HEK293 (cell line): ENCODE measurements at regions not wholly inside any gene's neighbourhood (a gene's known extent, or its start where the extent isn't known, plus 50 kb on each side); places are given as distances from the start of the nearest gene placed in this dataset.

Experiments used
- KLF16 ChIP-seq: fragments of 450-650 bp; formaldehyde crosslinking; IDR thresholded peaks from 2 replicates; pipeline ENCODE4 v1.5.1; 2017; ENCODE audit warnings: missing biosample characterization, missing genetic modification characterization
- PRDM1 ChIP-seq: fragments of 450-650 bp; formaldehyde crosslinking; IDR thresholded peaks from 2 replicates; pipeline ENCODE4; 2016; ENCODE audit warnings: missing biosample characterization, missing genetic modification characterization
- TCF7L2 ChIP-seq: IDR thresholded peaks from 2 replicates; pipeline ENCODE4 v1.6.1; 2011; ENCODE audit warnings: low read depth, mild to moderate bottlenecking, inconsistent platforms, low read length, moderate library complexity, borderline replicate concordance
- ZBTB1 ChIP-seq: fragments of 450-650 bp; formaldehyde crosslinking; IDR thresholded peaks from 2 replicates; pipeline ENCODE4 v1.5.1; 2016; ENCODE audit warnings: missing biosample characterization, missing genetic modification characterization
- ZEB2 ChIP-seq: fragments of 450-650 bp; formaldehyde crosslinking; IDR thresholded peaks from 2 replicates; pipeline ENCODE4 v1.5.1; 2016; ENCODE audit warnings: missing biosample characterization, missing genetic modification characterization
- ZNF426 ChIP-seq: fragments of 450-650 bp; formaldehyde crosslinking; IDR thresholded peaks from 2 replicates; pipeline ENCODE4 v1.5.1; 2017; ENCODE audit warnings: missing biosample characterization, missing genetic modification characterization, mild to moderate bottlenecking, inconsistent platforms, moderate library complexity
- ZNF768 ChIP-seq: fragments of 450-650 bp; formaldehyde crosslinking; IDR thresholded peaks from 2 replicates; pipeline ENCODE4 v1.5.1; 2018; ENCODE audit warnings: missing biosample characterization, mild to moderate bottlenecking, missing genetic modification characterization
- ZNF792 ChIP-seq: fragments of 450-650 bp; formaldehyde crosslinking; IDR thresholded peaks from 2 replicates; pipeline ENCODE4 v1.5.1; 2016; ENCODE audit warnings: missing biosample characterization, missing genetic modification characterization
- ZNF830 ChIP-seq: fragments of 450-650 bp; IDR thresholded peaks from 2 replicates; pipeline ENCODE4 v1.5.0; 2018; ENCODE audit warnings: missing biosample characterization, missing genetic modification characterization, low read depth, mild to moderate bottlenecking, moderate library complexity
- TF ChIP-seq, protein P1 (sequence below): fragments of 450-650 bp; formaldehyde crosslinking; IDR thresholded peaks from 2 replicates; pipeline ENCODE4 v1.5.1; 2016; ENCODE audit warnings: missing biosample characterization, missing genetic modification characterization
- TF ChIP-seq, protein P2 (sequence below): fragments of 450-650 bp; formaldehyde crosslinking; IDR thresholded peaks from 2 replicates; pipeline ENCODE4 v1.5.1; 2016; ENCODE audit warnings: missing biosample characterization, missing genetic modification characterization
- TF ChIP-seq, protein P3 (sequence below): fragments of 450-650 bp; formaldehyde crosslinking; IDR thresholded peaks from 2 replicates; pipeline ENCODE4 v1.5.1; 2016; ENCODE audit warnings: missing biosample characterization, missing genetic modification characterization, low read depth
- TF ChIP-seq, protein P4 (sequence below): fragments of 450-650 bp; formaldehyde crosslinking; IDR thresholded peaks from 2 replicates; pipeline ENCODE4 v1.5.1; 2017; ENCODE audit warnings: missing biosample characterization, missing genetic modification characterization
- TF ChIP-seq, protein P5 (sequence below): fragments of 450-650 bp; formaldehyde crosslinking; IDR thresholded peaks from 2 replicates; pipeline ENCODE4 v1.5.1; 2016; ENCODE audit warnings: missing biosample characterization, missing genetic modification characterization, low read depth

DNA sequence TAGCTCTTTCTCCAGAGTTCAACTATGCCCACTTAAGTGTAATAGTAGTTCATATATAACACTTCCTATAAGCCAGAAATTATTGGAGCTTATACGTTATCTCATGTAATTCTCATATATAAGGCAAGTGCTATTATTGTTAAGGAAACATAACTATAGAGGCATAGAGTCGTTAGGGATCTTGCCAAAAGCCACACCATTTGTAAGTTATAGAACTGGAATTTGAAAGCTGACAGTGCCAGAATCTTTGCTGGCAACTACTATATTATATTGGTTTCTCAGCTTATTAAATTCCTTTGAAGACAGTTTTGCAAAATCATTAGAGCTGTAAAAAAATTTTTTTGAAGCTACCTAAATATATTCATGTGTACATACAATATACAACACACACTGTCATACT lies 51.0 kb upstream of the MBNL2 start:
- TF ChIP-seq ZNF768 (tag by site-specific recombination), result no peak
- TF ChIP-seq, protein P1, sequence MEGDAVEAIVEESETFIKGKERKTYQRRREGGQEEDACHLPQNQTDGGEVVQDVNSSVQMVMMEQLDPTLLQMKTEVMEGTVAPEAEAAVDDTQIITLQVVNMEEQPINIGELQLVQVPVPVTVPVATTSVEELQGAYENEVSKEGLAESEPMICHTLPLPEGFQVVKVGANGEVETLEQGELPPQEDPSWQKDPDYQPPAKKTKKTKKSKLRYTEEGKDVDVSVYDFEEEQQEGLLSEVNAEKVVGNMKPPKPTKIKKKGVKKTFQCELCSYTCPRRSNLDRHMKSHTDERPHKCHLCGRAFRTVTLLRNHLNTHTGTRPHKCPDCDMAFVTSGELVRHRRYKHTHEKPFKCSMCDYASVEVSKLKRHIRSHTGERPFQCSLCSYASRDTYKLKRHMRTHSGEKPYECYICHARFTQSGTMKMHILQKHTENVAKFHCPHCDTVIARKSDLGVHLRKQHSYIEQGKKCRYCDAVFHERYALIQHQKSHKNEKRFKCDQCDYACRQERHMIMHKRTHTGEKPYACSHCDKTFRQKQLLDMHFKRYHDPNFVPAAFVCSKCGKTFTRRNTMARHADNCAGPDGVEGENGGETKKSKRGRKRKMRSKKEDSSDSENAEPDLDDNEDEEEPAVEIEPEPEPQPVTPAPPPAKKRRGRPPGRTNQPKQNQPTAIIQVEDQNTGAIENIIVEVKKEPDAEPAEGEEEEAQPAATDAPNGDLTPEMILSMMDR, result no peak
- TF ChIP-seq TCF7L2, result no peak
- TF ChIP-seq KLF16, result no peak
- TF ChIP-seq ZBTB1 (tag by site-specific recombination), result no peak
- TF ChIP-seq, protein P2, sequence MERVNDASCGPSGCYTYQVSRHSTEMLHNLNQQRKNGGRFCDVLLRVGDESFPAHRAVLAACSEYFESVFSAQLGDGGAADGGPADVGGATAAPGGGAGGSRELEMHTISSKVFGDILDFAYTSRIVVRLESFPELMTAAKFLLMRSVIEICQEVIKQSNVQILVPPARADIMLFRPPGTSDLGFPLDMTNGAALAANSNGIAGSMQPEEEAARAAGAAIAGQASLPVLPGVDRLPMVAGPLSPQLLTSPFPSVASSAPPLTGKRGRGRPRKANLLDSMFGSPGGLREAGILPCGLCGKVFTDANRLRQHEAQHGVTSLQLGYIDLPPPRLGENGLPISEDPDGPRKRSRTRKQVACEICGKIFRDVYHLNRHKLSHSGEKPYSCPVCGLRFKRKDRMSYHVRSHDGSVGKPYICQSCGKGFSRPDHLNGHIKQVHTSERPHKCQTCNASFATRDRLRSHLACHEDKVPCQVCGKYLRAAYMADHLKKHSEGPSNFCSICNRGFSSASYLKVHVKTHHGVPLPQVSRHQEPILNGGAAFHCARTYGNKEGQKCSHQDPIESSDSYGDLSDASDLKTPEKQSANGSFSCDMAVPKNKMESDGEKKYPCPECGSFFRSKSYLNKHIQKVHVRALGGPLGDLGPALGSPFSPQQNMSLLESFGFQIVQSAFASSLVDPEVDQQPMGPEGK (tag by site-specific recombination), result no peak
- TF ChIP-seq, protein P3, sequence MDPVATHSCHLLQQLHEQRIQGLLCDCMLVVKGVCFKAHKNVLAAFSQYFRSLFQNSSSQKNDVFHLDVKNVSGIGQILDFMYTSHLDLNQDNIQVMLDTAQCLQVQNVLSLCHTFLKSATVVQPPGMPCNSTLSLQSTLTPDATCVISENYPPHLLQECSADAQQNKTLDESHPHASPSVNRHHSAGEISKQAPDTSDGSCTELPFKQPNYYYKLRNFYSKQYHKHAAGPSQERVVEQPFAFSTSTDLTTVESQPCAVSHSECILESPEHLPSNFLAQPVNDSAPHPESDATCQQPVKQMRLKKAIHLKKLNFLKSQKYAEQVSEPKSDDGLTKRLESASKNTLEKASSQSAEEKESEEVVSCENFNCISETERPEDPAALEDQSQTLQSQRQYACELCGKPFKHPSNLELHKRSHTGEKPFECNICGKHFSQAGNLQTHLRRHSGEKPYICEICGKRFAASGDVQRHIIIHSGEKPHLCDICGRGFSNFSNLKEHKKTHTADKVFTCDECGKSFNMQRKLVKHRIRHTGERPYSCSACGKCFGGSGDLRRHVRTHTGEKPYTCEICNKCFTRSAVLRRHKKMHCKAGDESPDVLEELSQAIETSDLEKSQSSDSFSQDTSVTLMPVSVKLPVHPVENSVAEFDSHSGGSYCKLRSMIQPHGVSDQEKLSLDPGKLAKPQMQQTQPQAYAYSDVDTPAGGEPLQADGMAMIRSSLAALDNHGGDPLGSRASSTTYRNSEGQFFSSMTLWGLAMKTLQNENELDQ, result no peak
- TF ChIP-seq ZNF830 (tag by site-specific recombination), result no peak
- TF ChIP-seq ZNF792 (tag by site-specific recombination), result no peak
- TF ChIP-seq ZEB2 (tag by site-specific recombination), result no peak
- TF ChIP-seq PRDM1 (tag by site-specific recombination), result no peak
- TF ChIP-seq, protein P4, sequence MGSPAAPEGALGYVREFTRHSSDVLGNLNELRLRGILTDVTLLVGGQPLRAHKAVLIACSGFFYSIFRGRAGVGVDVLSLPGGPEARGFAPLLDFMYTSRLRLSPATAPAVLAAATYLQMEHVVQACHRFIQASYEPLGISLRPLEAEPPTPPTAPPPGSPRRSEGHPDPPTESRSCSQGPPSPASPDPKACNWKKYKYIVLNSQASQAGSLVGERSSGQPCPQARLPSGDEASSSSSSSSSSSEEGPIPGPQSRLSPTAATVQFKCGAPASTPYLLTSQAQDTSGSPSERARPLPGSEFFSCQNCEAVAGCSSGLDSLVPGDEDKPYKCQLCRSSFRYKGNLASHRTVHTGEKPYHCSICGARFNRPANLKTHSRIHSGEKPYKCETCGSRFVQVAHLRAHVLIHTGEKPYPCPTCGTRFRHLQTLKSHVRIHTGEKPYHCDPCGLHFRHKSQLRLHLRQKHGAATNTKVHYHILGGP, result no peak
- TF ChIP-seq, protein P5, sequence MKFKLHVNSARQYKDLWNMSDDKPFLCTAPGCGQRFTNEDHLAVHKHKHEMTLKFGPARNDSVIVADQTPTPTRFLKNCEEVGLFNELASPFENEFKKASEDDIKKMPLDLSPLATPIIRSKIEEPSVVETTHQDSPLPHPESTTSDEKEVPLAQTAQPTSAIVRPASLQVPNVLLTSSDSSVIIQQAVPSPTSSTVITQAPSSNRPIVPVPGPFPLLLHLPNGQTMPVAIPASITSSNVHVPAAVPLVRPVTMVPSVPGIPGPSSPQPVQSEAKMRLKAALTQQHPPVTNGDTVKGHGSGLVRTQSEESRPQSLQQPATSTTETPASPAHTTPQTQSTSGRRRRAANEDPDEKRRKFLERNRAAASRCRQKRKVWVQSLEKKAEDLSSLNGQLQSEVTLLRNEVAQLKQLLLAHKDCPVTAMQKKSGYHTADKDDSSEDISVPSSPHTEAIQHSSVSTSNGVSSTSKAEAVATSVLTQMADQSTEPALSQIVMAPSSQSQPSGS (tag by site-specific recombination), result no peak
- TF ChIP-seq ZNF426 (tag by site-specific recombination), result no peak
